Stomach (tissue), 4 donors: ENCODE measurements at regions not wholly inside any gene's neighbourhood (a gene's known extent, or its start where the extent isn't known, plus 50 kb on each side); places are given as distances from the start of the nearest gene placed in this dataset.

Experiments
- EP300 ChIP-seq: sonication (generic); formaldehyde crosslinking; IDR thresholded peaks from one replicate; pipeline ENCODE4 v1.6.1; 2017; ENCODE audit warnings: antibody characterized with exemption
- POLR2A ChIP-seq, 4 donors: fragments of 450-650 bp; IDR thresholded peaks; one replicate each; pipeline ENCODE4 v1.6.1; 2016; ENCODE audit warnings: antibody characterized with exemption in 4 of 4, control low read depth in 2 of 4, mild to moderate bottlenecking in 1 of 4, moderate library complexity in 1 of 4
- POLR2AphosphoS5 ChIP-seq, 3 donors: sonication (generic); formaldehyde crosslinking; IDR thresholded peaks; one replicate each; pipeline ENCODE4 v1.6.1; 2016; ENCODE audit warnings: antibody characterized with exemption in 3 of 3
- TF ChIP-seq, protein P1 (sequence below), 7 experiments: fragments of 450-650 bp in 4 of 7; fragments of 200-600 bp in 3 of 7; sonication (generic) in 3 of 7; IDR thresholded peaks; one replicate each; pipeline ENCODE4 v1.5.1; 2016 to 2019; ENCODE audit warnings: antibody characterized with exemption in 7 of 7, control low read depth in 2 of 7, mild to moderate bottlenecking in 1 of 7

DNA sequence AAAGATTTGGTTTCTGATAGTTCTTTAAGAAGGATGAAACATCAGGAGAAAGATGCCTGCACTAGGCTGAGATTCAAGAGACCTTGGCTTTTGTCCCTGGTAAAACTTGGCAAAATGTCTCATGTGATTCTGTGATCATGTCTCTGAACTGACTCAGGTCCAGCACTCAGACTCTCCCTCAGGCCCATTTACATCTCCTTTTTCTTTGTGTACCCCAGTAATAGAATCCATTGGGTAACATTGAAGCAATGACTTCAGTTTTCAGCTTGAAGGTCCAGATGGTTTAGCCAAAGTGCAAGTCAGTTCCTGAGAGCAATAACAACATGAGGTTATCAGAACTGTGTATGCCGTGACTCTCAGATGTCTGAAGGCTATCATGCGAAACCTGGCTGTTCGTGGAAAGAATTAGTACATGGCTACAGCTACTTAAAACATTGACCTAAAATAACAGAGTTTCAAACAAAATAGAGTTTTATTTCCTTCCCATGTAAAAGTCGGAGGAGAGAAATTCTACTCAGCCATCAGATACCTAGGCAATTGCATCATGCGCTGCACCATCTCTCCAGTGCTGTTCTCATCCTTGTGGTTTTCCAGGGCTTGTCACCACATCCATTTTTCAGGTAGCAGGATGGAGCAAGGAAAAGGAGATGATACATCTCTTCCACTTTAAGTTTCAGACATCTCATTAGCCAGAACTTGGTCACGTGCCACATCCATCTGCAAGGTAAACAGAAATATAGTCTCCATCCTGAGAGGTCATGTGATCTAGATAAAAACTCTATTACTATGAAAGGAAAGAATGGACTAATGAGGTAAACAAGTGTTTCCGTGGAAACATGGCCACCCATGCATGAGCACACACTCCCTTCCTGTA is 117.3 kb downstream of the POSTN start:
- TF ChIP-seq, protein P1, sequence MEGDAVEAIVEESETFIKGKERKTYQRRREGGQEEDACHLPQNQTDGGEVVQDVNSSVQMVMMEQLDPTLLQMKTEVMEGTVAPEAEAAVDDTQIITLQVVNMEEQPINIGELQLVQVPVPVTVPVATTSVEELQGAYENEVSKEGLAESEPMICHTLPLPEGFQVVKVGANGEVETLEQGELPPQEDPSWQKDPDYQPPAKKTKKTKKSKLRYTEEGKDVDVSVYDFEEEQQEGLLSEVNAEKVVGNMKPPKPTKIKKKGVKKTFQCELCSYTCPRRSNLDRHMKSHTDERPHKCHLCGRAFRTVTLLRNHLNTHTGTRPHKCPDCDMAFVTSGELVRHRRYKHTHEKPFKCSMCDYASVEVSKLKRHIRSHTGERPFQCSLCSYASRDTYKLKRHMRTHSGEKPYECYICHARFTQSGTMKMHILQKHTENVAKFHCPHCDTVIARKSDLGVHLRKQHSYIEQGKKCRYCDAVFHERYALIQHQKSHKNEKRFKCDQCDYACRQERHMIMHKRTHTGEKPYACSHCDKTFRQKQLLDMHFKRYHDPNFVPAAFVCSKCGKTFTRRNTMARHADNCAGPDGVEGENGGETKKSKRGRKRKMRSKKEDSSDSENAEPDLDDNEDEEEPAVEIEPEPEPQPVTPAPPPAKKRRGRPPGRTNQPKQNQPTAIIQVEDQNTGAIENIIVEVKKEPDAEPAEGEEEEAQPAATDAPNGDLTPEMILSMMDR (IDR thresholded peaks at IDR 0.05) = no peak
- no peak for TF ChIP-seq POLR2AphosphoS5 (IDR thresholded peaks at IDR 0.05)
- TF ChIP-seq EP300 = no peak
- TF ChIP-seq POLR2A (IDR thresholded peaks at IDR 0.05) = no peak
